ENCODE measurements at regions not wholly inside any gene's neighbourhood (a gene's known extent, or its start where the extent isn't known, plus 50 kb on each side); places are given as distances from the start of the nearest gene placed in this dataset.

- Histone ChIP-seq H2AFZ (ENCODE audit: low read length) (no peak overlapping the region), H3K36me3 (ENCODE audit: insufficient read depth, low read length) (no peaks in the 10 kb centered on the region), H3K4me1 (ENCODE audit: insufficient read depth, low read length, poor library complexity, severe bottlenecking) (no peaks in the 10 kb centered on the region), H3K27ac (ENCODE audit: low read depth, low read length, poor library complexity, severe bottlenecking) (no peak overlapping the region), H3K4me2 (ENCODE audit: low read length) (no peak overlapping the region), H3K9me3 (ENCODE audit: low read length) (no peaks in the 10 kb centered on the region), H4K20me1 (ENCODE audit: insufficient read depth, low read length) (no peaks in the 10 kb centered on the region), H3K79me2 (ENCODE audit: insufficient read depth, low read depth, low read length) (no peaks in the 10 kb centered on the region), H3K9me2 (ENCODE audit: insufficient read depth, low read length) (no peaks in the 10 kb centered on the region), H3K4me3 (ENCODE audit: low read depth, low read length, poor library complexity, severe bottlenecking) (no peak overlapping the region)
- BruUV-seq (replicated peaks), result no TSS peak
- ChIA-PET CTCF (ENCODE audit: unreplicated experiment) (no interaction called here), POLR2A (no interaction called here)
- DNase-seq (ENCODE audit: low spot score), result no peak
- TF ChIP-seq, protein P1, sequence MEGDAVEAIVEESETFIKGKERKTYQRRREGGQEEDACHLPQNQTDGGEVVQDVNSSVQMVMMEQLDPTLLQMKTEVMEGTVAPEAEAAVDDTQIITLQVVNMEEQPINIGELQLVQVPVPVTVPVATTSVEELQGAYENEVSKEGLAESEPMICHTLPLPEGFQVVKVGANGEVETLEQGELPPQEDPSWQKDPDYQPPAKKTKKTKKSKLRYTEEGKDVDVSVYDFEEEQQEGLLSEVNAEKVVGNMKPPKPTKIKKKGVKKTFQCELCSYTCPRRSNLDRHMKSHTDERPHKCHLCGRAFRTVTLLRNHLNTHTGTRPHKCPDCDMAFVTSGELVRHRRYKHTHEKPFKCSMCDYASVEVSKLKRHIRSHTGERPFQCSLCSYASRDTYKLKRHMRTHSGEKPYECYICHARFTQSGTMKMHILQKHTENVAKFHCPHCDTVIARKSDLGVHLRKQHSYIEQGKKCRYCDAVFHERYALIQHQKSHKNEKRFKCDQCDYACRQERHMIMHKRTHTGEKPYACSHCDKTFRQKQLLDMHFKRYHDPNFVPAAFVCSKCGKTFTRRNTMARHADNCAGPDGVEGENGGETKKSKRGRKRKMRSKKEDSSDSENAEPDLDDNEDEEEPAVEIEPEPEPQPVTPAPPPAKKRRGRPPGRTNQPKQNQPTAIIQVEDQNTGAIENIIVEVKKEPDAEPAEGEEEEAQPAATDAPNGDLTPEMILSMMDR (conservative IDR thresholded peaks at IDR 0.05; ENCODE audit: low read length), result no peak
- TF ChIP-seq EZH2phosphoT487 (IDR thresholded peaks at IDR 0.05; ENCODE audit: borderline replicate concordance, low read depth, low read length), result no peak
- intact Hi-C loops (cut with micrococcal nuclease; ENCODE audit: unreplicated experiment), result no loop called here
Measured at GRCh38 chr5:99617335-99617734, 688.5 kb upstream of the CHD1 start.

DNA sequence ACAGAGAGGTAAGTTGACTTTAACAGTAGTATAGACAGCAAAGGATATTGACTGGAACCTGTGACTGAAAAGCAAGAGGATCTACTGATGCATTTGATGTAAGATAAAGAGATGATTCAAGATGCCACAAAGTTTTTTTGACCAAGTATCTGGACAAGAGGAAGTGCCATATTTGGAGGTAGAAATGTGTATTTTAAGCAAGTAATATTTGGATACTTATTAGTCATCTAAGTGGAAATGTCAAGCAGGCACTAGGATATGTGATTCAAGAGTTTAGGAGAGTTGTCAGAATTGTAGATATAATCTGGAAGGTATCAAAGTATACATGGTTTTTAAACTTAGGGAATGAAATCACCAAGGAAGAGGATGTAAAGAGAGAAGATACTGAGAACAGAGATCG is 686.1 kb upstream of the CHD1 start:
- H2AFZ ChIP-seq (ENCODE audit: low read length), result no peak overlapping the region
- POLR2A ChIA-PET, result no interaction called here
- H3K9me3 ChIP-seq (ENCODE audit: low read length), result no peaks in the 10 kb centered on the region
- no peaks in the 10 kb centered on the region for H3K36me3 ChIP-seq (ENCODE audit: insufficient read depth, low read length)
- H3K4me2 ChIP-seq (ENCODE audit: low read length), result no peak overlapping the region
- CTCF ChIA-PET (ENCODE audit: unreplicated experiment), result no interaction called here
- TF ChIP-seq EZH2phosphoT487 (IDR thresholded peaks at IDR 0.05; ENCODE audit: borderline replicate concordance, low read depth, low read length), result no peak
- TF ChIP-seq, protein P1 (conservative IDR thresholded peaks at IDR 0.05; ENCODE audit: low read length), result no peak
- H3K4me3 ChIP-seq (ENCODE audit: low read depth, low read length, poor library complexity, severe bottlenecking), result no peak overlapping the region
- H3K4me1 ChIP-seq (ENCODE audit: insufficient read depth, low read length, poor library complexity, severe bottlenecking), result no peaks in the 10 kb centered on the region
- no peak overlapping the region for H3K27ac ChIP-seq (ENCODE audit: low read depth, low read length, poor library complexity, severe bottlenecking)
- no peaks in the 10 kb centered on the region for H3K9me2 ChIP-seq (ENCODE audit: insufficient read depth, low read length)
- no peak for DNase-seq (ENCODE audit: low spot score)
- intact Hi-C loops (cut with micrococcal nuclease; ENCODE audit: unreplicated experiment), result no loop called here
- no peaks in the 10 kb centered on the region for H3K79me2 ChIP-seq (ENCODE audit: insufficient read depth, low read depth, low read length)
- no TSS peak for BruUV-seq (replicated peaks)
- no peaks in the 10 kb centered on the region for H4K20me1 ChIP-seq (ENCODE audit: insufficient read depth, low read length)

- intact Hi-C loops (cut with micrococcal nuclease; ENCODE audit: unreplicated experiment), result no loop called here
- Histone ChIP-seq H3K9me3 (ENCODE audit: low read length) (no peaks in the 10 kb centered on the region), H3K27ac (ENCODE audit: low read depth, low read length, poor library complexity, severe bottlenecking) (no peak overlapping the region), H2AFZ (ENCODE audit: low read length) (no peak overlapping the region), H3K4me3 (ENCODE audit: low read depth, low read length, poor library complexity, severe bottlenecking) (no peak overlapping the region), H4K20me1 (ENCODE audit: insufficient read depth, low read length) (no peaks in the 10 kb centered on the region), H3K9me2 (ENCODE audit: insufficient read depth, low read length) (no peaks in the 10 kb centered on the region), H3K36me3 (ENCODE audit: insufficient read depth, low read length) (no peaks in the 10 kb centered on the region), H3K4me1 (ENCODE audit: insufficient read depth, low read length, poor library complexity, severe bottlenecking) (no peaks in the 10 kb centered on the region), H3K79me2 (ENCODE audit: insufficient read depth, low read depth, low read length) (no peaks in the 10 kb centered on the region), H3K4me2 (ENCODE audit: low read length) (no peak overlapping the region)
- POLR2A ChIA-PET, result interaction anchor here (0.6 kb wide), 1 partner anchor 292 kb away, joined by 4 read pairs; no protein-coding TSS in a partner anchor
- DNase-seq (ENCODE audit: low spot score), result no peak
- TF ChIP-seq, protein P1 (conservative IDR thresholded peaks at IDR 0.05; ENCODE audit: low read length), result no peak
- no peak for TF ChIP-seq EZH2phosphoT487 (IDR thresholded peaks at IDR 0.05; ENCODE audit: borderline replicate concordance, low read depth, low read length)
- BruUV-seq (replicated peaks), result no TSS peak
- CTCF ChIA-PET (ENCODE audit: unreplicated experiment), result no interaction called here
Measured at GRCh38 chr5:99607124-99607523, 678.3 kb upstream of the CHD1 start.
